HG03045 (cell line): ENCODE measurements at regions not wholly inside any gene's neighbourhood (a gene's known extent, or its start where the extent isn't known, plus 50 kb on each side); places are given as distances from the start of the nearest gene placed in this dataset.
"Not testable (repeated sequence)": the region's sequence is repeated elsewhere in the genome, so short reads cannot be mapped to it uniquely, and the experiment has no call there.

Source experiments
- ATAC-seq: cut with Tn5 transposase; IDR thresholded peaks from one replicate; pipeline ENCODE4 v1.9.1; 2021; ENCODE audit warnings: mild to moderate bottlenecking, moderate library complexity; ENCODE audit not compliant: unreplicated experiment

DNA sequence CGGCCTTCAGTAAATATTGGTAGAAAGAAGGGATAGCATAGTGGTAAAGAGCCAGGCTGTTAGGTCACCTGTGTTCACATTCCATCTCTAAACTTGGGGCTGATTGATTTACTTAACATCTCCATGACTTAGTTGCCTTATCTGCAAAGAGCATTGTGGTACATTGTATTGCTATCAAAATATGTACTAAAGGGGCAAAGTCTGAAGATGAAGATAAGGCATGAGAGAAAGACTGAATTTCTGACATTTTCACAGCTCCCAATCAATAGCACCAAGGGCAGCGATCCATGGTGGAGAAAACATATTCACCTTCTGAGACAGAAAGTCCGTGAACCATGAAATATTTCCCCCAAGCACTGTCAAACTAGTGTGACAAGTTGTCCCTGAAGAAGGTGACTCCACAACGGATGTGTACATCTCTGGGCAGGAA, 223.3 kb upstream of the STXBP5 start:
- ATAC-seq, result no peak

DNA sequence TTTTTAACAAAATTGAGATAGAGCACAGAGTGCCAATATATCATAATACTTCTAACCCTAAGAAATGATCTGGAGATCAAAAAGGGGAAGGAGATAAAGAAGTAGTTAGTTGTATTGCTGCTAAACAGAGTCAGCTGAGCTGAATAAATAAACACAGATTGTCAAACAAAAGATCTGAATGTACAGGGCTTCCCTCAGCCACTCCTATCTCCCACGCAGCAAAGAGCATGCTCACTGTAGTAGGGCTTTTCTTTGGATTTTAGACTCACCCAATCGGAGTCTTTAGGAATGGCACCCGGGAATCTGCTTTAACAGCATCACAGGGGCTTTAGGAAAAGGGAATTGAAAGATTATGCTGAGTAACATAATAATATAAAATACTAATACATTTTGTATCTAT, 222.2 kb upstream of the STXBP5 start:
- no peak for ATAC-seq

DNA sequence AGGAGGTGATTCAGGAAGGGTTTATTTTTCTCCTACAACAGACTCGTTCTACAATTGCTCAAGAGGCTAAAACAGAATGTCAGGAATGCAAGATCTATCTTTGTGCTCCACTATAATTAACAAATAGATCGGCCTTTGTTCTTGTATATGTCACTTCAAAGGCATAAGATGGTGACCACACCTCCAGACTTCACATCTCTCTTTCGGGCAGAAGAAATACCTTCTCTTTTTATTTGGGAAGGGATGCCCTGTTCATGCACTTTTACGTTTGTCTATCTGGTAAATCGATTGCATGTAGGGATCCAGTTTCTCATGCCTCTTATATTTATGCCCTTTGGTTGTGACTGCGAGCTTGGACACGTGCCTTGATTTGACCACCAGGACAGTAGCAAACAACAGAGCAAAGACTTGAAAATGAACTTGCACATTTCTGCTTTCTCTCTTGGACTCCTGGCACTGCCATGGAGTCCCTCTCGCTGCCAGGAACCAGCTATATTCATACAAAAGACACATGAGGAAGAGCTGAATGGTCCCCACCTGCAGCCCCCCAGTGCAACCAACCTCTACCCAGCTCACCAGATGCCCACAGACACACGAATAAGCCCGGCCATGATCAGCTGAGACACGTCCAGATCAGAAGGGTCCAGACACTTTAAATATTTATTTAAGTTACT, 219.8 kb upstream of the STXBP5 start:
- no peak for ATAC-seq

DNA sequence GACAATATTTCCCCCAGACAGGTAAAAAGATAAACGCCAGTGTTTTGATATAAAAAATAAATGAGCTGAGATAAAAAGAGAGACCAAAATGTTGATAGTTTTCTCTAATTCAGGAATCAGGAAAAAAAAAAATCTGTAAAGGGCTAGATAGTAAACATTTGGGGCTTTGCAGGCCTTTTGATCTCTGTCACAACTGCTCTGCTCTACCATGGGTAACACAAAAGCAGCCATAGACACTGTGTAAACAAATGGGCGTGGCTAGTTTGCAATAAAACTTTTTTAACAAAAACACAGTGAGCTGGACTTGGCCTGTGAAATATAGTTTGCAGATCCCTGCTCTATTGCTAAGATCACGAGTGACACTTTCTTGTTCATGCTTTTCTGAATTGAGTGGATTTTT, 219.1 kb upstream of the STXBP5 start:
- no peak for ATAC-seq

DNA sequence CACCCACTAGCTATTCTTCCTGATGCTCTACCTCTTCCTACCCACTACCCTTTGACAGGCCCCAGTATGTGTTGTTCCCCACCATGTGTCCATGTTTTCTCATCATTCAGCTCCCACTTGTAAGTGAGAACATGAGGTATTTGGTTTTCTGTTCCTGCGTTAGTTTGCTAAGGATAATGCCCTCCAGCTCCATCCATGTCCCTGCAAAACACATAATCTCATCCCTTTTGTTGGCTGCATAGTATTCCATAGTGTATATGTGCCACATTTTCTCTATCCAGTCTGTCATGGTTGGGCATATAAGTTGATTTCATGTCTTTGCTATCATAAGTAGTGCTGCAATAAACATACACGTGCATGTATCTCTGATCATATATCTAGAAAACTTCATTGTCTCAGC, 218.3 kb upstream of the STXBP5 start:
- no peak for ATAC-seq

DNA sequence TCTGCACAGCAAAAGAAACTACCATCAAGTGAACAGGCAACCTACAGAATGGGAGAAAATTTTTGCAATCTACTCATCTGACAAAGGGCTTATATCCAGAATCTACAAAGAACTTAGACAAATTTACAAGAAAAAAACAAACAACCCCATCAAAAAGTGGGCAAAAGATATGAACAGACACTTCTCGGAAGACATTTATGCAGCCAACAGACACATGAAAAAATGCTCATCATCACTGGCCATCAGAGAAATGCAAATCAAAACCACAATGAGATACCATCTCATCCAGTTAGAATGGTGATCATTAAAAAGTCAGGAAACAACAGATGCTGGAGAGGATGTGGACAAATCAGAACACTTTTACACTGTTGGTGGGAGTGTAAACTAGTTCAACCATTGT, 216.3 kb upstream of the STXBP5 start:
- ATAC-seq, result not testable (repeated sequence)

DNA sequence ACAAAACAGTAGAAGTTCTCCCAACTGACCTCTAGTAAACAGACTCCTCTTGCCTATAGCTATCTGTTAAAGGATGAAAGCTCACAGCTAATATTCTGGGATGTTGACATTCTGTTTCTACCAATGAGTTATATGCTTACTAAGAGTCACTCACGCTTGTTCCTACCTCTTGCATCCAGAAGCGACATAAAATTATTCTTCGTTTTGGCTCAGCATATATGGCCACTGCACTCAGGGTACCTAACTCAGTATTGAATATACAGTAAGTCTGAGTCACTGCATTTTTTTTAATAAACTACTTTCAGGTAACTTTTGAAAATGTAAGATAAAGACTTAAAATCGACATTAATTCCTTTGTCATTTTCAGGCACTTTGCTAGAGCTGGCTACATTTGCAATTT, 214.4 kb upstream of the STXBP5 start:
- ATAC-seq, result no peak

DNA sequence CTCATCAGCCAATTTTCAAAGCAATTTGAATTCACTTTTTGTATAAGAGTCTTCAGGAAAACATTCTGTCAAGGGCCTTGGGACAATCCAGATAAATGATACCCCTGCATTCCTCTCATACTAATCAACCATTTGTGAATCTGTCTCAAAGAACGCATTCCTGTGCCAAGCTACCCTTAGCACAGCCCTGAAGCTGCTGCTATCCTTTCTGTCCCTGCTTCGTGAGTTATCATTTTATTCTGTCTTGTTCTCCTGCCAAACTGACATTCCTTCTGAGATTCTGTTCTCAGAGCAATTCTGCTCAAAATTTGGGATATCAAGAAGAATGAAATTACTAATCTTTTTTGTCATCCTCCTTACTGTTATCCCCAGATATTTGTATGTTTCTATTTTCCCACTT, 213.9 kb upstream of the STXBP5 start:
- no peak for ATAC-seq

DNA sequence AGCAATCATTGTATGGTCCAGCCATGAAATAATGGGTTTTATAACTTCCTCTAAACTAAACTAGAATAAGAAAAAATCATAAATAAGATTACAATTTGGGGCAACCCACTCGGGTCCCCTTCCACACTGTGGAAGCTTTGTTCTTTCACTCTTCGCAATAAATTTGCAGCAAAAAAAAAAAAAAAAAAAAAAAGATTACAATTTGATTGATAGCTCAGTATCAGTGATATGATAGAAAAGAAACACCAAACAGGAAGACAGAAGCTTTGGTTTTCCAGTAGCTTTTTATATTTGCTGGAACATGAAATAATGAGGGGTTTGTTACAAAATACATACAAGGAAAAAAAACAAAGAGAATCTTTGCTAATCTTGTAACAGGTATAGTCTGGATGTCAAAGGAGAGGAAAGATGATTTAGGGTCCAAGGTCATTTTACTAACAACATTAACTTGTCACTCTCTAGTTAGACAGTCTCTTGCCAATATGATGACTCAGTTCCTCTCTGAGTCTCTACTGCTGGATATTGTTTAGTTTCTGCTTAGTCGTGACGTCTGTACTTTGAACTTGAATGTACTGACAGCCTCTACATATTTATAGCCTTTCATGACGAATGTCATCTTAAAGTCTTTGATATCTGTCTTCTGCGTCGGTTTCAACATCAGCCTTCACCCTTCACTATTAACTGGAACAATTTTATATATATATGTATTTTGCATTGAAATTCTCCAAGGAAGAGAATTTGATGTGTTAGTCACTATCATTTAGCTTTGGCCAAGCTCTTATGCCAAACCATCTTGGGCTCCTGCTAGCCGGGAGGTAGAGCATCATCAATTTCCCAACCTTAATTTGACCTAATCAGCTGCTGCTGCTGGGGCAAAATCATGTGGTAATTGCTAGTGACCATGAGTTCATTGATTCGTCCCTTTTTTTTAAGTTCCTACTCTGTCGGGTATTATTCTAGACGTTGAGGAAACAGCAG, 213.1 kb upstream of the STXBP5 start:
- no peak for ATAC-seq

DNA sequence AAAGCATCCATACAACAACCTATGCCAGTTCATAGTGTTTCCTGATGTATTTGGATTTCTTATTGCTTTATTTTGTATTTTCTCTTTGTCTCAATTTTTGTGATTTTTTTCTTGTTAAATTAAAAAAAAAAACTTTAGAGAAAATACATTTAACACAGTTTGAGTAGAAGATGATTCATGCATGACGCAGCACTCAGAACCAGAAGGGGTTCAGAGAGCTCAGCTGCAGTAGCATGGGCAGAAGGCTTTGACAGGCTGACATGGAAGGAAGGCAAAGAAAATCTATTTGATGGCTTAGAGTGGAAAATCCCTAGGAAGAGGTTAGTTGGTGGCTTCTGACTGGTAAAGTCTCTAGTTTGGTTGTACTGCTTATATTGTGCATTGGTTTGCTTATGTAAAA, 207.2 kb upstream of the STXBP5 start:
- ATAC-seq, result no peak

DNA sequence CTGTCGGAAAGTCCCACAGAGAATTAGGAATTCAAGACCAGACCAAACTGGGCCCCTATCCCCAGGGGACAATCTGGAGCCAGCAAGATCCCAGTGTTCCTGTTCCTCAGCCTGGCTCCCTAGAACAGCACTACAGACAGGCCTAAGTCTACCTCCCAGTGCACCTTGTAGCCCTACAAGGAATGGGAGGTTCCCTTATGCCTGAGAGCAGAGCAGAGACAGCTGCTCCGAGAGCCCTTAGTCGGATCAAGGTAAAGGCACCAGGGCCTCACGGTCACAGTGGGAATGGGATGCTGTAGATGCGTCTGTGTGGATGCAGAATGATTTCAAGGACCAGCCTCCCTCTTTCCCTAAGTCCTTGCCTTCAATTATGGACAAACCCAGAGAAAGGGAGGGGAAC, 204.5 kb upstream of the STXBP5 start:
- no peak for ATAC-seq

DNA sequence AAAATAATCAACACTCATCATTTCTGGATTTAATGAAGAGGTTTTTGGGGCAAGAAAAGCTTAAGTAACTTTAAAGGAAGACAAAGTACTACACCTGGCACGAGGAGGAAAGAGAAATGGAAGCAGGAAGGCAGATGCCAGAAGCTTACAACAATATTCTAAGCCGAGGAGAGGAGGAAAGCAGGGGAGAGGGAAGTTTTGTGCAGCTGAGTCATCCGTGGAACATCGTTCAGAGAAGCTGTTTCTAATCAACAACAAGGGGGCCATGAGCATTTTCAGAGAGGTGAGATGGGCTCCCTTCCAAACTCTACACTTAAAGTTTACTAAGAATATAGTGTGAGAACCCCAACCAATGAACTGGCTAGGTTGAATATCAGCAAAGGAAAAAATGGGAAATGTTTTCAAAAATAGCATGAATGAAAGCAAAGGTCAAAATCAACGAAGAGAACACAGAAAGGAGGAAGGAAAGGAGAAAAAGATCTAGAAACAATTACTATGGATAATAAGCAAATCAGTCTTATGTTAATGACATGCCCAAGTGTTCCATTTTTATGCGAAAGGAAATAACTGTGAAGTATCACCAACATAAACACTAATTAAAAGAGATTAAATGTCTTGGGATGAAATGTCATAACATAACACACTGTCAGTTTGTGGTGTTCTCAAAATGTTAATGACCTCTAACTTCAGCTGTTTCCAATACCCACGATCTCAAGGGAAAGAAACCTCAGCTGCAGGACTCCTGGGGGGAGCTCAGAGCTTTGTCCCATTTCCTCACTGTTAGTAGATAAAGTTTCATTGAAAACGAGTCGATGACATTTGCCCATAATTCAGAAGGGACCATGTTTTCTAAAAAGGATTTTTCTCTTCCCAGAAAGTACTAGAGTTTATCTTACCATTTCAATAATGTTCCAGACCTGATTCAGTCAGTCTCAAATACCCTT, 203.4 kb upstream of the STXBP5 start:
- no peak for ATAC-seq

DNA sequence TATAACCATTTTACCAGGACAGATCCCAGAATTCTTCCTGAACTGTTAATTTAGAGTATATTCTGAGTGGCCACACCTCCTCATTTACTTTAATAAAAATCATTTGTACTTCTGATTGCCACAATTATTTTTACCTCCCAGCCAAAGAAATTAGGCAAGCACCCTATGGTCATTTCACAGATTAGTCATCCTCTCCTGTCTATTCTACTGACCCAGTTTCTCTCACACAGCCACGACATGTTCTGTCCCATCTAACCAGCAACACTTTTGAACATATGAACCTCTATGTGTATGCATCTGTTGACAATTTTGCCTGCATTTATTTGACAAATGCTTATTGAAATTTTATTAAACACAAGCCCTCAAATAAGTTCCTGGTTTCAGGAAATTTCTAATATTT, 202.6 kb upstream of the STXBP5 start:
- no peak for ATAC-seq

DNA sequence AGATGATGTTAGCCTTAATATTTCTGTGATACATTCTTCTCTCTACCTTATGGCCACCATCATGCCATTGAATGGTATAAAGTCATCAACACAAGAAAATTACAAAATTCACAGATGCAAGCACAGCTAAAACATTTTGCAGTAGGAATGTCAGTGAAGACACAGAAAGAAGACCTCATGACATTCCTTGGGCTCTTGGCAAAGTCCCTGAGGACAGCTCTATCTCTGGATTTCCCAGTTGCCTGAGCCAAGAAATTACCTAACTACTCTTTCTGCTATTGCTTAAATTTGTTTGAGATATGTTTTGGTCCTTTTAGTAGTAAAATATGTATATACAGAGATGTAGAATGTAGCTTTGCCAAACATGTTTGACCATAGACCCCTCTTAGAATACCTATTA, 201.0 kb upstream of the STXBP5 start:
- ATAC-seq, result no peak

DNA sequence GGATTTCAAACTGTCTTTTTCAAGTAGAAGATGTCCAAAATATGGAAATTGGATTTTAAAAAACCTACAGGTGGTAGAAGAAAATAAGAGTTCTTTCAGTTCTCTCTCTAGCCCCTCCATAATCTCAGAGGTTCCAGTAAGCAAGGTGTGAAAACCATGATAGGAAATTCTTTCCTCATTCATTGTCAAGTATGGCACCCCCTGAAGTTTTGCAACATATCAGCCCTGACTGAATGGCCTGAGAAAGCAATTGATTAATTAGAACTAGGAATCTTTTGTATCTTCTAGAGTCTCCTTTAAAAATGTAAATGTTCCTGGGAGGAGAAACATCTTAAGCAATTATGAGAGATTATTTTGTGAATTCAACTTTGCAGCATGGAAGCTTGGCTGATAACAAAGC, 198.7 kb upstream of the STXBP5 start:
- ATAC-seq, result no peak

DNA sequence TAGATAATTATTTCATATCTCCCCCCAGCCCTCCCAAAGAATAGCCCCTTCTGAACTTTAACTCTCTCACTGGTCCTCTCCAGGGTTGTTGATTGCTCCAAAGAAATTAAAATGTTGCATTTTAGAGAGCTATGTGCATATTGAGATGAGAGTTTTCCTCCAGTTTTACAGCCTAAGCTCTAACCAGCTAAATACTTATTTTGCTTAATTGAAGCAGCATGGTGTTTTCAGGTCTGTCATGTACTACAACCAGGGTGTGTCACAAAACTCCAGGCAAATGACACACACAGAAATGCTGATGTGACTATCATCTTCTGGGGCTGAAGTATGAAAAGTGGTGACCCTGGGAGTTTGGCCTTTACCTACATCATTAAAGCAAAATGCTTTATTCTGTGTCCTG, 196.8 kb upstream of the STXBP5 start:
- no peak for ATAC-seq

DNA sequence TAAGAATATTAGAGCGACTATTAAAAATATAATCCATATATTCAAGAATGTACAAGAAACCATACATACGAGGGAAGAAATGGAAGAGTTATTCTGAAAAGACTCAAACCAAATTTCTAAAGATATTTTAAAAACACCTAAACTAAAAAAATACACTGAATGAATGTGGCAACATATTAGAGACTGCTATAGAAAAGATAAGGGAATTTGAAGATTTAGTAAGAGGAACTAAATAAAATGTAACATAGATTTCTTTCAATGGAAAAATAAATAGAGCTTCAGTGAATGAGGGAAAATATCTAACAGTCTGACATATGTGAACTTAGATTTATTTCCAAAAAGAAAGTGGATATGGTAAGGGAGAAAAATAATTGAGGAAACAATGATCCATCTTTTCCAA, 194.9 kb upstream of the STXBP5 start:
- no peak for ATAC-seq

DNA sequence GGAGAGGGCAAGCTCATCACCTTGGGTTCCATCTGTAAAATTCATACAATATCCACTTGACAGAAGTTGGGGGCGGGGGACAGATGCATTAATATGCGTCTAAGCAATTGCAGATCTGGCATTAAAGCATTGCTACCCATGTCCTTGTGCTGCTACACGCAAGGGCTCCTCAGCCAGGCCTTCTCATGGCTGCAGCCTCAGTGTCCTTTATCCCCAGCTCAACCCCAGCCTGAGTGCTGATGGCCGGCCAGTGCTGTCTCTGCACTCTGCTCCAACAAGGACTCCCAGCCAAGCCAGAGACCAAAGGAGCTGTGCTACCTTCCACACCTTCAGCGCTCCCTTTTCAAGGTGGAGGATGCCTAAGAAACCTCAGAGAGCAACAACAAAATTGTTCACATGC, 188.5 kb upstream of the STXBP5 start:
- ATAC-seq, result no peak

DNA sequence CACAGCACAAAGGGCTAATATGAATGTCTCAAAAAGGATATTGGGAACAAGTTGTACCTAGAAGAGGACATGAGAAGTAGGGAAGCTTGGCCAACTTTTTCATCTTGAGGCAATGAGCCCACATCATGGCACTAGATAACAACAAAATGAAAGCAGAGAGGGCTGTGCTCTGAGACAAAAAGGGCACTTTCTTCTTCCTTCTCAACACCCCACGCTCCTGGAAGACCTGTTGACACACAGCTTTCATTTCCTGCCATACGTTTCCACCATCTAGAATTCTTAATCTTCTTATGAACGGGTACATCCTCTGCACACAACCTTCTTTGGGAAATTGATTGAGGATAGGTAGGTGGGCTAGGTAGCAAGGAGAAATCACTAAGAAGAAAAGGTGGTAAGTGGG, 187.8 kb upstream of the STXBP5 start:
- no peak for ATAC-seq

DNA sequence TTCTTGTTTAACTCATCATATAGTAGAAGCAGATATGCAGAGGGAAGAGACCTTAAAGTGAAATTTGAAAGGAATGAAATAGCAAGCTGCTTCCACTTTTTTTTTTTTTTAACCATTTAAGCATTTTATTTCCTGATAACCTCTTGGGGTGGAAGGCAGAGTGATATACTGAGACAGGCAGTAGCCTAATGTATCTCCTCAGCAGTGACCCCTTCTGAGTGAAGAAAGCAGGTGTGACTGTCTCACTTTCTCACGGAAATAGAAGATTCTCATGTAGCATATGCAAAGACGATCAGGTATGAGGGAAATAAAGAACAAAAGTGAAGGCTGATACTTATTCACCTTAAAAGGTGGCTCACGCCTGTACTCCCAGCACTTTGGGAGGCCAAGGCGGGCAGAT, 187.1 kb upstream of the STXBP5 start:
- ATAC-seq, result no peak

DNA sequence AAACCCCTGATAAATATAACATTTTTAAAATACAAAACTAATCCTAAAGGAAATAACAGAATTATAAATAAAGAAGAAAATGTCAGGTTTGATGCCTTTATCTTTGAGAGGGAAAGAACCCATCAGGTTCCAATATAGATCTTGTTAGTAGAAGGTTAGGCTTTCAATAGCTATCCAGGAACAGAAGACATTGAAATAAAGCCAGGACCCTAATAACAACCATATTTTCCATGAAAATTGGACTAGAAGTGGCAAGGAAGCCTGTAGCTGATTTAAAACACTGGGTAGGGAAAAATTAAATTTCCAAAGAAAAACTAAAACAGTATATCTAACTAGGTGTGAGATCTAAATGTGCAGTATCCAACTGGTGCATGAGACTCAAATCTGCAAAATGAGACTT, 185.2 kb upstream of the STXBP5 start:
- ATAC-seq, result no peak
